Mesendoderm (in vitro differentiated cells): ENCODE measurements at regions not wholly inside any gene's neighbourhood (a gene's known extent, or its start where the extent isn't known, plus 50 kb on each side); places are given as distances from the start of the nearest gene placed in this dataset.

ENCODE experiments used
- DNase-seq: peaks from one replicate; pipeline ENCODE4 v3.0.0; 2013
- H2AK5ac ChIP-seq: 2 replicates; pipeline ENCODE4 v1.6.1; 2013; ENCODE audit warnings: low read length, inconsistent platforms
- H2BK120ac ChIP-seq: 2 replicates; pipeline ENCODE4 v1.6.1; 2013; ENCODE audit warnings: low read depth, mild to moderate bottlenecking, low read length, moderate library complexity, mixed read lengths
- H2BK15ac ChIP-seq: replicated peaks from 2 replicates; pipeline ENCODE4 v1.6.1; 2013; ENCODE audit warnings: low read depth, mild to moderate bottlenecking, moderate library complexity
- H2BK5ac ChIP-seq: 2 replicates; pipeline ENCODE4 v1.6.1; 2013; ENCODE audit warnings: low read length, inconsistent platforms
- H3K18ac ChIP-seq: 2 replicates; pipeline ENCODE4 v1.6.1; 2013; ENCODE audit warnings: mild to moderate bottlenecking, low read length, mixed read lengths
- H3K23ac ChIP-seq: one replicate; pipeline ENCODE4 v1.6.1; 2013; ENCODE audit warnings: low read length
- H3K27ac ChIP-seq: 2 replicates; pipeline ENCODE4 v1.5.1; 2013; ENCODE audit warnings: low read depth, mild to moderate bottlenecking, inconsistent platforms, low read length, moderate library complexity
- H3K27me3 ChIP-seq: 2 replicates; pipeline ENCODE4 v1.6.1; 2013; ENCODE audit warnings: low read length, control low read depth, mild to moderate bottlenecking, inconsistent platforms; ENCODE audit not compliant: insufficient read depth, poor library complexity
- H3K36me3 ChIP-seq: 2 replicates; pipeline ENCODE4 v1.6.1; 2013; ENCODE audit warnings: low read length, inconsistent platforms; ENCODE audit not compliant: control insufficient read depth, insufficient read depth
- H3K4ac ChIP-seq: one replicate; pipeline ENCODE4 v1.6.1; 2013; ENCODE audit warnings: low read depth, mild to moderate bottlenecking, low read length, moderate library complexity
- H3K4me1 ChIP-seq: 2 replicates; pipeline ENCODE4 v1.6.1; 2013; ENCODE audit warnings: low read depth, low read length, inconsistent platforms; ENCODE audit not compliant: control insufficient read depth
- H3K4me2 ChIP-seq: 2 replicates; pipeline ENCODE4 v1.6.1; 2013; ENCODE audit warnings: low read length
- H3K4me3 ChIP-seq: 2 replicates; pipeline ENCODE4 v1.5.1; 2013; ENCODE audit warnings: mild to moderate bottlenecking, low read length
- H3K56ac ChIP-seq: one replicate; pipeline ENCODE4 v1.6.1; 2013; ENCODE audit warnings: low read length
- H3K79me1 ChIP-seq: 2 replicates; pipeline ENCODE4 v1.6.1; 2013; ENCODE audit warnings: low read length, inconsistent platforms
- H3K79me2 ChIP-seq: 2 replicates; pipeline ENCODE4 v1.6.1; 2013; ENCODE audit warnings: mild to moderate bottlenecking, low read length; ENCODE audit not compliant: control insufficient read depth, insufficient read depth
- H3K9ac ChIP-seq: 2 replicates; pipeline ENCODE4 v1.6.1; 2013; ENCODE audit warnings: low read length, inconsistent platforms
- H4K5ac ChIP-seq: one replicate; pipeline ENCODE4 v1.6.1; 2013; ENCODE audit warnings: low read length
- H4K8ac ChIP-seq: one replicate; pipeline ENCODE4 v1.6.1; 2013; ENCODE audit warnings: low read depth, mild to moderate bottlenecking, control low read depth, low read length, moderate library complexity
- WGBS: extraction: QIAGEN DNeasy Blood & Tissue Kit; methylation state at CpG from one replicate; pipeline ENCODE4 v1.1.7; 2013; ENCODE audit warnings: low lambda C conversion rate, missing lambda C conversion rate; ENCODE audit not compliant: insufficient coverage; ENCODE audit errors: extremely low coverage; 5-methylcytosine and 5-hydroxymethylcytosine counted together

DNA sequence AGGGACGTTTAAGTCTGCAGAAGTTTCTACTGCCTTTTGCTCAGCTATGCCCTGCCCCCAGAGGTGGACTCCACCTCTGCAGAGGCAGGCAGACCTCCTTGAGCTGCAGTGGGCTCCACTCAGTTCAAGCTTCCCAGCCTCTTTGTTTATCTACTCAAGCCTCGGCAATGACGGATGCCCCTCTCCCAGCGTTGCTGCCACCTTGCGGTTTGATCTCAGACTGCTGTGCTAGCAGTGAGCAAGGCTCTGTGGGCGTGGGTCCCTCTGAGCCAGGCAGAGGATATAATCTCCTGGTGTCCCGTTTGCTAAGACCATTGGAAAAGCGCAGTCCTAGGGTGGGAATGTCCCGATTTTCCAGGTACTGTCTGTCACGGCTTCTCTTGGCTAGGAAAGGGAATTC lies 2188.5 kb upstream of the WWC1 start:
- Histone ChIP-seq H4K8ac (no peak overlapping the region), H4K5ac (no peak overlapping the region), H3K4me2 (no peak overlapping the region), H3K9ac (no peak overlapping the region), H2AK5ac (no peak overlapping the region), H3K27me3 (no peaks in the 10 kb centered on the region), H3K23ac (no peak overlapping the region), H3K56ac (no peak overlapping the region), H3K36me3 (no peaks in the 10 kb centered on the region), H3K4me1 (no peaks in the 10 kb centered on the region), H3K4ac (no peak overlapping the region), H2BK120ac (no peak overlapping the region), H2BK15ac (no peak overlapping the region), H3K27ac (no peak overlapping the region), H2BK5ac (no peak overlapping the region), H3K79me1 (no peaks in the 10 kb centered on the region), H3K4me3 (no peak overlapping the region), H3K18ac (no peak overlapping the region), H3K79me2 (no peaks in the 10 kb centered on the region)
- no CpG with 5 or more reads among the region's 10 CpGs for WGBS
- DNase-seq: no peak

DNA sequence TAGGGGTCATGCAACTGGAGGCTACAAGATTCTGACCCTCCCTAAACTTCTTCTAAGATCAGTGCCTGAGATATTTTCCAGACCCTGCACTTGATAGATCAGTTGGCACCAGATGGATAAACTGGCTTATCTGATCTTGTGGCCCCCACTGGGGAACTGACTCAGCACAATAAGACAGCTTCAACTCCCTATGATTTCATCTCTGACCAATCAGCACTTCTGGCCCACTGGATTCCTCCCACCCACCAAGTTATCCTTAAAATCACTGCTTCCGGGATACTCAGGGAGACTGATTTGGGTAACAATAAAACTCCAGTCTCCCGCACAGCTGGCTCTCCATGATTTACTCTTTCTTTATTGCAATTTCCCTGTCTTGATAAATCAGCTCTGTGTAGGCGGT lies 2180.4 kb upstream of the WWC1 start:
- no CpG with 5 or more reads among the region's 3 CpGs for WGBS
- Histone ChIP-seq H3K27me3 (no peaks in the 10 kb centered on the region), H2BK120ac (no peak overlapping the region), H3K56ac (no peak overlapping the region), H4K8ac (no peak overlapping the region), H4K5ac (no peak overlapping the region), H2BK5ac (no peak overlapping the region), H3K4me1 (no peaks in the 10 kb centered on the region), H2AK5ac (no peak overlapping the region), H3K23ac (no peak overlapping the region), H3K36me3 (no peaks in the 10 kb centered on the region), H3K18ac (no peak overlapping the region), H3K27ac (no peak overlapping the region), H3K4me2 (no peak overlapping the region), H3K4me3 (no peak overlapping the region), H3K79me1 (no peaks in the 10 kb centered on the region), H3K79me2 (no peaks in the 10 kb centered on the region), H3K4ac (no peak overlapping the region), H2BK15ac (no peak overlapping the region), H3K9ac (no peak overlapping the region)
- DNase-seq: peak; percentile 39

DNA sequence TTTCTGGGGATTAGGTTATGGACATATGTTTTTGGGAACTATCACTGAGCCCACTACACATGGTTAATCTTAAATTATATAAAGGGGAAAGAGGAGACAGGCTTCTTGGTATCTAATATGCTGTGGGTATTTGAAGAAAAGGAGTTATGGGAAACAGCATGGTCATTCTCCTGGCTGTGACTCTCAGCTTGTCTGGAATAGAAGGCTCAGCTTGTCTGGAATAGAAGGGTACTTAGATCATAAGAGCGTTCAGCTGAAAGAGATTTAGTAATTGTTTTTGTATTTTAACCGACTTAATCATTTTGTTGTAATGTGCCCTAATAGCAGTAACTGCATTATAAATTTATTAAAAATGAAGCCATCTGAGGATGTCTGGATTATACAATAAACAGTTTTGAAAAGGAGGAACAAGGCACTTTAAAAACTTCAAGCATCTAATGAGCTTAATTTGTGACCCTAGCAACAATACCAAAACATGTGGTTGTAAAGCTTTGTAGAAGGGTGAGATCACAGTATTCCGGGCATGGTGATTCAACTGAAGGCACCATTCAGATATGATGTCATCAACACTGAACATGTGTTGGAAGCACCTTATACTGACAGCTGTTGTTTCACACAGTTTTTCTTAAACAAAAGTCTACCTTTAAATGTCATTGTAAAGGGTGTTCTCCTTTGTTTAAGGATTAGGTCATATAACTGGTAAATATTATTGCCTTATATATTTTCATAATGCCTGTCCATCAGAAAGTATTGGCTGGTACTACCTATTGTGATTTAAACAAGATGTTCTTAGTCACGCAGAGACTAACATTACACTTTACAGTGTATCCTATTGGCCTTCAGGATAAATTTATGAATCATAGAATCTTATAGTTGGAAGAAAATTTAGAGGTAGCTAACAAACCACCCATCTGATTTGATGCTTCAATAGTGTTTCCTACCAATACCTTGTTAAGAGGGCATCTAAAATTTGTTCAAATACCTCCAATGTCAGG lies 2174.1 kb upstream of the WWC1 start:
- H3K4me2 ChIP-seq: no peak overlapping the region
- no peak overlapping the region for H3K9ac ChIP-seq
- H3K56ac ChIP-seq: no peak overlapping the region
- H3K79me1 ChIP-seq: no peaks in the 10 kb centered on the region
- no peak overlapping the region for H3K27ac ChIP-seq
- H4K5ac ChIP-seq: no peak overlapping the region
- H3K4me1 ChIP-seq: no peaks in the 10 kb centered on the region
- no peaks in the 10 kb centered on the region for H3K27me3 ChIP-seq
- no peak overlapping the region for H2BK120ac ChIP-seq
- no peaks in the 10 kb centered on the region for H3K36me3 ChIP-seq
- no peak overlapping the region for H4K8ac ChIP-seq
- H2BK5ac ChIP-seq: no peak overlapping the region
- H3K79me2 ChIP-seq: no peaks in the 10 kb centered on the region
- no peak overlapping the region for H2AK5ac ChIP-seq
- no peak overlapping the region for H3K4ac ChIP-seq
- no peak overlapping the region for H3K4me3 ChIP-seq
- no CpG with 5 or more reads among the region's 4 CpGs for WGBS
- no peak overlapping the region for H3K18ac ChIP-seq
- DNase-seq: peak; percentile 13
- H3K23ac ChIP-seq: no peak overlapping the region
- H2BK15ac ChIP-seq: no peak overlapping the region

DNA sequence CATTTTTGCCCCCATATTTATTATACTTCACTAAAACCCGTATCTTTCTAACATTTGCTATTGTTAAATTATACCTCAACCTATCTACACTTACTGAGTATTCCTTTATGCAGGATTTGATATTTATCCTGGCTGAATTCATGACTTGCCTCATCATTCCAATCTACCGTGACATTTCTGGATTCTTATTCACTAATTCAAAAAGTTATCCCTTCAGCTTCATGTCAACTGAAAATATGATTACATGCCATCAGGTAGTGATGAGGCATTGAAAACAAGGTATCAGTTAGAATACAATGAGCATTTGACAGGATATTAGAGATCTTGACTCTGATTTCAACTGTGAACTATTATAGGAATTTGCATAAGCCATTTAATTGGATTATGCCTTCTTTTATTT lies 2171.9 kb upstream of the WWC1 start:
- H3K79me1 ChIP-seq: no peaks in the 10 kb centered on the region
- no peak overlapping the region for H2BK15ac ChIP-seq
- H3K9ac ChIP-seq: no peak overlapping the region
- H3K27me3 ChIP-seq: no peaks in the 10 kb centered on the region
- H3K23ac ChIP-seq: no peak overlapping the region
- DNase-seq: no peak
- H3K4me3 ChIP-seq: no peak overlapping the region
- WGBS: 100% methylated on average over 1 of the region's 2 CpGs
- H3K79me2 ChIP-seq: no peaks in the 10 kb centered on the region
- H2BK5ac ChIP-seq: no peak overlapping the region
- H3K27ac ChIP-seq: no peak overlapping the region
- no peak overlapping the region for H3K56ac ChIP-seq
- no peak overlapping the region for H2AK5ac ChIP-seq
- H3K4me1 ChIP-seq: no peaks in the 10 kb centered on the region
- H3K18ac ChIP-seq: no peak overlapping the region
- no peaks in the 10 kb centered on the region for H3K36me3 ChIP-seq
- H2BK120ac ChIP-seq: no peak overlapping the region
- H4K8ac ChIP-seq: no peak overlapping the region
- H3K4me2 ChIP-seq: no peak overlapping the region
- H4K5ac ChIP-seq: no peak overlapping the region
- H3K4ac ChIP-seq: no peak overlapping the region

DNA sequence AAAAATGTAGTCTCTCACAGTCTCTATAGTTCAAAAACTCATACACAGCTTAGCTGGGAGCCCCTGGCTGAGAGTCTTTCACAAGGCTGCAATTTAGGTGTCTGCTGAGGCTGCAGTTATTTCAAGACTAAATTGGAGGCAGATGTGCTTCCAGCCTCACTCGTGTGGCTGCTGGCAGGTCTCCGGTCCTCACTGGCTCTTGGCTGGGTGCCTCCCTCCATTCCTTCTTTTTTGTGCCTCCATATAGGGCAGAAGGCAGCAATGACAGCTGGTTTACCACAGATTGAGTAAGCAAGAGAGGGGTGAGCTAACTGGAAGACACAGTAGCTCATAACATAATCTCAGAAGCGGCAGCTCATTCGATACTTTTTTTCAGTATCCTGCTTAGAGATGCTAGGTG lies 2167.7 kb upstream of the WWC1 start:
- H4K5ac ChIP-seq: no peak overlapping the region
- H3K27ac ChIP-seq: no peak overlapping the region
- H3K56ac ChIP-seq: no peak overlapping the region
- H3K18ac ChIP-seq: no peak overlapping the region
- DNase-seq: no peak
- WGBS: no CpG with 5 or more reads among the region's 4 CpGs
- H3K36me3 ChIP-seq: no peaks in the 10 kb centered on the region
- no peaks in the 10 kb centered on the region for H3K79me1 ChIP-seq
- no peak overlapping the region for H2BK120ac ChIP-seq
- no peak overlapping the region for H4K8ac ChIP-seq
- H3K4me2 ChIP-seq: no peak overlapping the region
- H3K9ac ChIP-seq: no peak overlapping the region
- H3K4me3 ChIP-seq: no peak overlapping the region
- no peaks in the 10 kb centered on the region for H3K79me2 ChIP-seq
- no peak overlapping the region for H3K23ac ChIP-seq
- H3K27me3 ChIP-seq: no peaks in the 10 kb centered on the region
- no peak overlapping the region for H3K4ac ChIP-seq
- no peak overlapping the region for H2BK5ac ChIP-seq
- no peak overlapping the region for H2AK5ac ChIP-seq
- H3K4me1 ChIP-seq: no peaks in the 10 kb centered on the region
- no peak overlapping the region for H2BK15ac ChIP-seq
